Activated CD4-positive, alpha-beta T cell treated with anti-CD3 and anti-CD28 coated beads, Interleukin-2, amount 50 U/mL, for 1 hour (primary cell): ENCODE measurements at regions not wholly inside any gene's neighbourhood (a gene's known extent, or its start where the extent isn't known, plus 50 kb on each side); places are given as distances from the start of the nearest gene placed in this dataset.
"Not testable (repeated sequence)": the region's sequence is repeated elsewhere in the genome, so short reads cannot be mapped to it uniquely, and the experiment has no call there.

ENCODE experiments used
- DNase-seq: peaks from one replicate; pipeline ENCODE4 v3.0.0-alpha.2; 2020

DNA sequence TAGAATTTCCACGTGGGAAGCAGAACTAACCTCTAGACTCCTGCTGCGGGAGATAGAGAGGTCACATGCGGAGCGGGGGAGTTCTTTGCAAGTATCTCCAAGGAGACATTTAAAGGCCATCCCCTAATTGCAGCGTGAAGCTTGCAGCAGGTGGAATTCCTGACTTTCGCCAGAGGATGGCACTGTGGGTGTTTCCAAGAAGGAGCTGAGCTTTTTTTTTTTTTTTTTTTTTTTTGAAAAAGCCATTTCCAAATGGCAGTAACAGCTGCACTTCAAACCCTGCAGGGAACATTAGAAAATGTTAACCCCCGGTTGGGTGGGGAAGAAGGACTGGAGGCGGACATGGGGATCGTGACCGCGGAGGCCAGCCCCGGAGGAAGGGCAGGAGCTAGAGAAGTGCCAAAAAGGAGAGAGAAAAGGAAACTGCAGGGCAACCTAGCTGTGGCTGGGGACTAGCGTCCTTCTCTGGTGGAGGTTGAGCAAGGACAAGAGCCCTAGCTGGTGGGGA is 487.7 kb downstream of the TYW1 start:
- no peak for DNase-seq

DNA sequence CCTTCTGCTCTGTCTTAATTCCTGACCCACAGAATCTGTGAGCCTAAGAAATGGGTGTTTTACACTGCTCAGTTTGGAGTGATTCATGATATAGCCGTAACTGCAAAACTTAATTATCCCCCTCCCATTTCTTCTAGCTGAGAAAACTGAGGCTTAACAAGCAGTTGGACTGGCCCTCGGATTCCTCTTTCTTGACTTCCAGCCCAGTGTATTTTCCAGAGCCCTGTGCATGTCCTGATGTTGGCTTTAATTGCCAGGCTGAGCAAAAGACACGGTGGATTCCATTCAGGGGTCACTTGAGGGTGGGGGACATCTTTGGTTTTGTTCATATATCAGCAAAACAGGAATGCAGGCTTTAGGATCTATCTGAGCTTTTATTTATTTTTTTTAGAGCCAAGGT is 489.8 kb downstream of the TYW1 start:
- no peak for DNase-seq

DNA sequence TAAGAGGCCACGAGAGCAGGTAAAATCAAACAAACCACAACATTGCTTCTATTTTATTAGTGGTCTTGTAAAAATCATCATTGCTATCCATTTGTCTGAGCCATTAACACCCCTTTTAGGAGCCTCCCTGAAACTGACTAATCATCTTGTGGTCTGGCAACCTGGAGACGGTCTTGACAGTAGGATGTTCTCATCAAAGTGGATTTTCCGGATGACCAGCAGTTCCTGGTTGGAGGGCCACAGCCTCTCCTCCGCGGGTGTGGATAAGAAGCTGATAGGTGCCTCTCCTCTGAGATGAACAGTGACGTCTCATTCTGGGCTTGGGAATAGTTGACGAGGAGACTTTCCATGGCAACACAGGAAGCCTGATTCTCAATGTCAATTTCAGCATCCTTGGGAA is 490.7 kb downstream of the TYW1 start:
- no peak for DNase-seq

DNA sequence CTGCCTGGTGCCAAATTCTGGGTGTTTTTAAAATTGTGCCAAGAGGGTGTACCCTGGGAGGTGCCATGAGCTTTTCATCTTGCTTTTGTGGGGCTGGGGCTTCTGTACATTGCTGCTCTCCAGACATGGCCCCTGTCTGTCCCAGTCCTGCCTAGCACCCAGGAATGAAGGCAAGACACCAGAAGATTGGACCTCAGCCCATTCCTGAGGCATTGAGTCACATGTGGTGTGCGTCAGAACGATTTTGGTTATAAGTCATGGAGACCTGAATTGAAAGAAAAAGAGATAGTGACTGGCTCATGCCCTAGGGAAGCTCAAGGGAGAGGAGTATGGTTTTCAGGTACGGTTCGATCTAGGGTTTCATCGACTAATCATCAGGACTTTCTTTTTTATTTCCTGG is 493.2 kb downstream of the TYW1 start:
- DNase-seq, result no peak

DNA sequence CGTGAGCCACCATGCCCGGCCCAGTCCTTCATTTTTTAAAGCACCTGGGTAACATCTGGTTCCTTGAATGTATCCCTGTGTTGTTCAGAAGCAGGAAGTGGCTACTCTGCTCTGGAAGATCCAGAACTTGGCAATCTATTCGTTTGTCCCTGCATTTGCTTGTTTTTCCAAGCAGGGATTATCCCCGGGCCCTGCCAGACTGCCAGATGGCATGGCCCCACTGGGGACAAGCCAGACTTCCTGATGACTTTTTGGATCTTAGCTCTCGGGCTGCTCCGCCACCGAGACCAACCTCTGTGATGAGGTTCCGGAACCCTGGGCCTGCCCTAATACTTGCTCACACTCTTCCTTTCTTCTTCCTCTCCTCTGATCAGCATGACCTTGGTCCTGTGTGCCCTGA is 496.7 kb downstream of the TYW1 start:
- no peak for DNase-seq

DNA sequence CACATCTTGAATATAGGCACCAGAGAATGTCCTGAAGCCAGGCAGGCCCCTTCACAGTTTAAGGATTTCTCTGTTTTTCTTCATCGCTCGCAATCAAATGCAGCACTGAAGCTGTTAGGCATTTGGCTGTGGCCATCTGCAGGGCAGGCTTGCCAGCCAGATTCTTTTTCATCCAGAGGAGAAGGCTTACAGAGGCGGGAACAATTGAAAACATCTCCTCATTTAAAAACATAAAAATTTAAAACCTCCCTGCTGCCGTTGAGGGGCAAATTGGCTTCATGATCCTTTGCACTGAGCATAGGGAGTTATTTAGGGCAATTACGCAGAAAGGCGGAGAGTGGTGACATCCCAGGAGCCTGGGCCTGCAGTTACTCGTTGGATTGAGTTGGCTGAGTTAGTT is 500.0 kb downstream of the TYW1 start:
- DNase-seq, result no peak

DNA sequence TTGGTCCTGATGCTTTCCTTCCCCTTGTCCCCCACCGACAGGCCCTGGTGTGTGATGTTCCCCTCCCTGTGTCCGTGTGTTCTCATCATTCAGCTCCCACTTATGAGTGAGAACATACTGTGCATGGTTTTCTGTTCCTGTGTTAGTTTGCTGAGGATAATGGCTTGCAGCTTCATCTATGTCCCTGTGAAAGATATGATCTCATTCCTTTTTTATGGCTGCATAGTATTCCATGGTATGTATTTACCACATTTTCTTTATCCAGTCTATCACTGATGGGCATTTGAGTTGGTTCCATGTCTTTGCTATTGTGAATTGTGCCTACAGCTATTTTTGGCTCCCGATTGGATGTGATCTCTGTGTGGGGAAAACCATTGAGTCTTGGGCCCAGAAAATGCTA is 501.3 kb downstream of the TYW1 start:
- DNase-seq, result not testable (repeated sequence)

DNA sequence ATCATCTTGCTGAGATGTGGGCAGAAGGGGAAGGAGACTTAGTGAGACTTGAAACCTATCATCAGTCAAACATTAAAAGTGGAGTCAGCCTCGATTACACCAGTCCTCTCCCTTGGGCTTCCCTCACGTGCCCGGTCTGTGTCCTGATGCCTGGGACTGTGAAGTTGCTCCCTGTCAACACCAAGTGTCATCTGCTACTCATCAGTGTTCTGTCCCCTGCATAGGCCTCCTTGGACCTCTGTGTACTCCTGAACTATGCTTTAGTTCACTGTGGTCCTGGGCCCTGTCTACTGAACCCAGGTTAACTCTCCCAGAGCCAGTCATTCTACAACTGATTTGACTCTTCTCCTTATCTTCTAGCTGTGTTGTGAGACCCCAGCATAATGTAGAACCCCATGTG is 506.3 kb downstream of the TYW1 start:
- DNase-seq, result no peak

DNA sequence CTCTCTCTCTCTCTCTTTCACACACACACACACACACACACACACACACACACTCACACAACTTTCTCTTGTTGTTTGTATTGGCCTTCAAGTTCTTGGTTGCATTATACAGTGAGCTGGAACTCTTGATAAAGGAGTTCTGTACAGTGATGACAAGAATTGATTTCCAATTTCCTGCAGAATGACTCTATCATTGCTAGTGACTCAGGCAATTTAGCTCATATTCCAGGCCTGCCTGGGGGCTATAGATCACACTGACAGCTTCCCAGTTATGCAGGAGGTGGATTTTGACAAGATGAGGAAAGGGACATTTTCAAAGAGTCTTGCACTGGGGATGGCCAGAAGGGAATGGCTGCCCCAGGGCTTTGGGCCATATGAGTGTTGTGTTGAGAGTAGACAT is 508.8 kb downstream of the TYW1 start:
- no peak for DNase-seq

DNA sequence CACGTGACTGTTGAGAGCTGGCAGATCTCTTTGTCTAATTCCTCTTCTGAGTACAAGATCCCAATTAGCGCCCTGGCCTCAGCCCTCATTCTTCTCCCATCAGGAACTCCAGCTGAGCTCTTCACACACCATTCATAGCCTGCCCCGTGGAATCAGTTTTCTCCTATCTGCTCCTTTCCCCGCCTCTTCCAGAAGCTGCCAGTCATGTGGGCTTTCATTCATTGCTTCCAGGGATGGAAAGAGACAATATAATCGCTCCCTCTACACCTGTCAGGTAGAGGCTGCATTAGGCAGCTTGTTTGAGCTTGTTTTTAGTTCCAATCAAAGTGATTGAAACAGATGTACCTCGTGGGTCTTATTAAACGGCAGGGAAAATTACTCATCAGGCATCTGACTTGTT is 515.8 kb downstream of the TYW1 start:
- DNase-seq, result no peak

DNA sequence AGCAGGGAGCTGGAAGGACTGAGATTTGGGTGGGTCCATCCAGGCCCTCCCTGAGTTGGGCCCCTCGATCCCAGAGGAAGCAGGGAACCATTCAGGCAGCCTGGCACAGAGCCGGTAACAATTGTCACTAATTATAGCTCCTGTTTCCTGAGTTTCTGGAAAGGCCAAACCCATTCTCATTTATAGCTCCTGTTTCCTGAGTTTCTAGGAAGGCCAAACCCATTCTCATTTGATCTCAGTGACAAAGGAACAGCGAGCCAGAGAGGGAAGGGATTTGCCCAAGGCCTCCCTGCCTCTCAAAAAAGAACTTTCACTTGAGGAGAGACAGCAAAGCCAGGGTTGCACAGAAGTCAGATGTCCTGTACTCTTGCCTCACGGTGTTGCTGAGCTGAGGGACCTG is 521.9 kb downstream of the TYW1 start:
- DNase-seq, result no peak

DNA sequence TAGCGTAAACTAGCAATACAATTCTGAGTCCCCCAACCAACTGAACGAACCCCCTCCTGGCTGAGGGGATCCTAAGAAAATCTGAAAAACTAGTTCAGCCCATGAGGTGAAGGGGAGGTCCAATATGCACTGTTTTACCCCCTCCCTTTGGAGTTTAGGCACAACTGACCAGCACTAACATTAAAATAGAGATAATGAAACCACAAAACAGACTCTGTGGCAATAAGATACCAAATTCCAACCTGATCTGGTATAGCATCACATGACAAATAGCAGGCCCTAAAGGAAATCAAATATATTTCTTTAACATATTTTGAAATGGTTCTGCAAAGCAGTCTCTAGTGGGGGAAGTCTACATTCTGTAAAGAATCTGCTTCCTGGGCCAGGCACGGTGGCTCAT is 522.5 kb downstream of the TYW1 start:
- no peak for DNase-seq

DNA sequence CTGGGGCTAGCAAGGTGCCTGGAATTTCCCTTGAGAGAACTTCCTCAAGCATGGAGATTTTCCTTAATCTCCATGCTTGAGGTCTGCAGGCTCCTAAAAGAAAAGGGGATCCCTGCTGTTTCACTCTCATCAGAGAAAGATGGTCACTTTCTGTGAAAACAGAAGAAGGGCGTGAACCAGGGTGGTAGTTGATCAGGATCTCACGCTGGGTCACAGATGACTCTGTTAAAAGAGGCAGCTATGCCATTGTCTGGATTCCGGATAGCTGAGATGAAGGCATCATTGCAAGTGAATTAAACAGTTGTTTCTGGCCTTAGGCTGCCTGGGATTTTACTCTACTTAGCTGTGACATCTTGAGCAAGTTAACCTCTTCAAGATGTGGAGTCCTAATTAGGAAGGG is 525.9 kb downstream of the TYW1 start:
- no peak for DNase-seq

DNA sequence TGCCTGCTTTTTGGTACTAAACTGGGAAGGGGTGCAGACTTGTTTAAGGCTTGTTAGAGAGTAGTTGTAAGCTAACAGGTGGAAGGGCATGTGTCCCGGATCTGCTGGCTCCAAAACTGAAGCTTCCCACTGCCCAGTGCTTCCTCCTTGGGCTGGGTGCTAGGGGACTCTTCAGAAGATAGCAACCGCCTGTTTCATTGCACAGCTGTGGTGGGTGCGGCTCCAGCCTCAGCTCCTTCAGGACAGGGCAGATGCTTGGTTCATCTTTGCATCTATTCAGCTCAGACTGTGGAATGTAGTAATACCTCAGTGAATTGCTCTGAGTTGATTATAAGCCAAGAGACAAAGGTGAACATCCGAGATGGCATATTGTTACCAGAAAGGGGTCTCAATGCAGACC is 527.1 kb downstream of the TYW1 start:
- DNase-seq, result no peak

DNA sequence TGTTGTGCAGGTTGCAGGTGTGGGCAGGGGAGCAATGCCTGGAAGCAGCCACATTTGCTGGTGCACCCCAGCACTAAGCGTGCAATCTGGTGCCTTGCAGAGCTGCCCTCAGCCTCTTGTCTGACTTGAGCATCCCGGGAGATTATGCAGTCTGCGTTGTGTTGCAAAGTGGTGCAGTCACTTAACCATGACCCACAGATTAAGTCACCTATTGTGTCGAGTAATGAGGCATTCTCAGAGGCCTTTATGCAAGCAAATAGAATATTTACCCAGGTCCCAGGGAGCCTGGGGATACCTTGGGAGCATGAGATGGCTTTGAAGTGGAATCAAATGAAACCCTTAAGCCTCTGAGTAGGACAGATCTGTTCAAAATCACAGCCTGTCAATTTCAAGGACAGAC is 529.0 kb downstream of the TYW1 start:
- no peak for DNase-seq

DNA sequence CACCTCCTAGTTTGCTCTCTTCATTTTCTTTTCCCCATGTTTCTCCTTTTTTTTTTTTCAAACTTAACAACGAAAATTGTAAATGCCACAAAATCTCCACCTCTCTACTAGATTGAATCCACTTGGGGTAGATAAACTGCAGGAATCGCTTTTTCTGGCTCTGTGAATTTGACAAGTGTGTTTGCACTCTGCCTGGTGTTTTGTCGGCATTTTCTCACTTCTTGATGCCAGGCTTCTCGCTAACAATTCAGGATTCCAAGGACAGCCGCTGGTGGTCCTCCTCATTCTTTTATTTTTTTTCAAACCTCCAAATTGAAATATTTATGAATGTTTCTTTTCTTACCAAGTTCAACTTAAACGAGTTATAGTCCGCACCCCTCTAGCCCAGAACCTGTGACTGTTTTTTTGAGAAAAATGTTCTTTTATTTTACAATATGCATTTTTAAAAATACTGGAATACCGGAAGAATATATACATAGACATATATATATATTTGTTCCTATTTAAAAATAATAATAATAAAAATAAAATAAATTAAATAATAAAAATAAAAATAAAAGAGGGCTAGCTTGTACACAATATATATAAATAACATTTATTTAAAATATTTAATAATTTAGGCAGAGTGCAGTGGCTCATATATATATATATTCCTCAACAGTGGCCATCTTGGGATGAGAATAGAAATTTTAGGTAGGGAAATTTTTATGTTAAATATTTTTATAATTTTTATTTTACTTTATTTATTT is 538.8 kb downstream of the TYW1 start:
- no peak for DNase-seq

DNA sequence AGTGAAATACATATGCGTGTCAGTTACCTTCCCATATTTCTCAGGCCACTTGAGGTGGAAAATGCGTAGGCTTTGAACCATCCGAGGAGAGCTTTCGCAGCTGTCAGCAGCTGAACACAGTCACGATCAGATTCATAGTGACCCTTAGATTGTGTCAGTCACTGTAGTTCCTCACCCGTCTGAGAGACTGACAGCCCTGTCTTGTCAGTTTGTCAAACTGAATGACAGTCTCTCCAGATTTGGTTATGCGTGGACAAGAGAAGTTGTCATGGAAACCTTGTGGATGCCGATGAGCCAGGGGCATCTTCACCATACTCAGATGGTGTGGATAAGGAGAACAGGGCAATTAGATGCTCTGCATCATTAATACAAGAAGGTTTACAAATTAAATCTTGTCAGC is 546.3 kb downstream of the TYW1 start:
- DNase-seq, result no peak

DNA sequence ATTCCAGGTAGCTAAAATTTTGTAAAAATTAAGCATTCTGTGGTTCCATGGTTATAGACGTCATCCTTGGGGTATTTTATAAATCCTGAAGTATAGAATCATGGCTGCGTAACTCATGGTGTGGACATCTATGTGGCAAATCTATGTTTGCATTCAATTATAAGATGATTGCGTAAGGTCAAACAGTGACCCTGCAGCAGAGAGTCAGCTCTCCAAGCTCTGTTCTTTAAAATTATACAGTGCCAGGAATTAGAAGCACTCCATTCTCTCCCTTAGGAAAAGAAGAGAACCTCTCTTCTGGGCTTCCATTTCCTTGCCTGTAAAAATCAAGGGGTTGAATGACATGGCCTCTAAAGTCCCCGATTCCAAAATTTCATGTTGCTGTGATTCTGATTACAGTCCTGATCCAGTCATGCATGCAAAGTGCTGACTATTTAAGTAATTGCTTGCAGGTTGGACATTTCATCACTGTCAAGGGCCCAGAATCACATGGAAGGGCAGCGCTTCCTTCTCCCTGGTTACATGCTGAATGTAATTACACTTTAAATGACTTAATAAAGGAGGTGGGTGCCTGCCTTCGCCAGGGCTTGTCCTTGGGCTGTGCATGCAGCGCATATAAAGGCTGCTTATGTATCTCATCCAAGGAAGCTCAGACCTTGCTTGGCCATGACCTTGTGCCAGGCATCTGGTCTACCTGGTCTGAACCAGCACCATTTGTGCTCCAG is 550.7 kb downstream of the TYW1 start:
- DNase-seq, result no peak

DNA sequence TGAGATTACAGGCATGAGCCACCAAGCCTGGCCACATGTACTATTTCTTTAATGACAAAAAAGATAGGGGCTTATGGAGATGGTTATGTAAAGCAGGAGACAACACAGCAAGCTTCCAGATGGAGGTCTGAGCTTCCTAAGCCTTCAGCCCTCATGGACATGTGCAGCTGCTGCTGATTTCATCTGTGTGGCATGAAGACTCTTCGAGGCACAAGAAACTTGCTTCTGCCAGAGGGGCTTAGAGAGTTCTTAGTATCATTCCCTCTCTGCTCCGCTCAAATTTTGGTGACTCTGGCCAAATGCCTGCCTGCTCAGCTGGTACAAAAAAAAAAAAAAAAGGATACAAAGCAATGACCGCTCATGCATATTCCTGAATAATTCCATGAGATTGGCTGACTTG is 552.5 kb downstream of the TYW1 start:
- no peak for DNase-seq

DNA sequence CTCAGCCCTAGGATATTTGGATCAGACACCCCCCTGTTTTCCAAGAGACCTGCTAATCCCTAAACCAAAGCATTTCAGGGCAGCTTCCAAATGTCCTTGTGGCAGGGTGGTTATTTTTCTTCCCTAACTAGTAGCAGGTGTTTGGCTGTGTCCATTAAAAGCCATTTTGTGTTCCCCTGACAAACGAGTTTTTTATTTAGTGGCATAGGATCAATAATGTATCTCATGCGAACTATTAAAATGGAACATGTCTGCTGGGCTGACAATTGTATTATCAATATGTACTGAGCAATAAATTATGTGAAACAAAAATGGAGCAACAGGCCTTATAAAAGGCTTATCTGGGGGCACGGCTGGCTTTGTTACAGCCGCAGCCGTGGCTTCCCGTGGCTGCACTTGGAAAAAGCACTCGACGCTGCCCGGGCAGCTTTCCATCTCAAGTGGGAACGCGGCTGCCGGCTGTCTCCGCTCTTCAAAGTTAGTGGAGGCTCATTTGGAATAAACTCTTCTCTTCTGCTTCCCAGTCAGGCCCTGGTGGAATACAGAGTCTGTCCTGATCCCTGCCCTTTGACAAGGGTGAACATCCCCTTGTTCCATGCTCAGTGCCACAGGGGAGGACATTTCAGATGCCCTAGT is 554.3 kb downstream of the TYW1 start:
- DNase-seq, result no peak

DNA sequence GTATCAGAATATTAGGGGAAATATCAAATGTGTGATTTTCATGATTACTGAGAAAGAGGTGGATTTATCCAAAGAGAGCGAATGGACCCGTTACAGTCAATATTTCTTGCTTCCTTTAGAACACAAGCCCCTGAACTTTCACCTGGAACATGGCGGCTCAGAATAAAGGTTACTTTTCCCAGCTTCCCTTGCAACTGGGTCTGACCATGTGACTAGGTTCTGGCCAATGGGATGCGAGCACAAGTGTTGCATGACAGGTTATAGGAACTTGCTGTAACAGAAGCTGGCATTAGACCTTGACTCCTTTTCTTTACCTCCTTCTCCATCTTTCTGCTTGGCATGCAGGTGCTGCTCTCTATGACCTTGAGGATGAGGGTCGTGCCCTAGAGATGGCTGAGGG is 556.1 kb downstream of the TYW1 start:
- DNase-seq, result no peak

DNA sequence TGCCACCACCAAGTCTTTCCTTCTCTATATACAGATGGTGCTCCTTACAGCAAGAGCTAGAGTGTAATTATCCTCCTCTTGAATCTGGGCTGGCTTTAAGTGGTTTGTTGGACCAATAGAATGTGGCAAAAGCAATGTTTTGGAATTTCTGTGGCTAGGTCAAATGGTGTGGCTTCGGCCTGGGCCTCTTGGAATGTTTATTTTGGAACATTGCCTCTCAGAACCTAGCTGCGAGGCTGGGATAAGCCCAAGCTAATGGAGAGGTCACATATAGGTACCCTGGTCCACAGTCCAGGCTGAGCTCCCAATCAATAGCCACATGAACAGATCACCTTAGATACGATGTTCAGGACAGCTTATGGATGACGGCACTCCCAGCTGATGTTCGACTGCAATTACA is 556.7 kb downstream of the TYW1 start:
- DNase-seq, result no peak

DNA sequence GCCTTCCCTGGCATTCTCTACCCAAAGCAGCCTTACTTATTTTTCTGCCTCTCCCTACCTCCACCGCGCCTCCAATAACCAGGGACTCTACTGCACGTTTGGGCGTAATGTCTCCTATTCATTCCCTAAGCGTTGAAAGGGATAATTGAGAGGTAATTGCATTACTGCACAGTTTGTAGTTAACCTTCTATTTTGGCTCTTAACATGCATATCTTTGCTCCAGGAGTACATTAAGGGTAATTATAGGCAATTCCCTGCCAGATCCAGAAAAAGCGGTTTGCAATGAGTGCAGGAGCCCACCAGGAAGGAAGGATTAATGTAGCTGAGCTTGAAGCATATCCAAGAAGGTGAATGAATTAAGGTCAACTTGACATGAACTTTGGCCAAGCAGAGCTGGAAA is 558.4 kb downstream of the TYW1 start:
- no peak for DNase-seq

DNA sequence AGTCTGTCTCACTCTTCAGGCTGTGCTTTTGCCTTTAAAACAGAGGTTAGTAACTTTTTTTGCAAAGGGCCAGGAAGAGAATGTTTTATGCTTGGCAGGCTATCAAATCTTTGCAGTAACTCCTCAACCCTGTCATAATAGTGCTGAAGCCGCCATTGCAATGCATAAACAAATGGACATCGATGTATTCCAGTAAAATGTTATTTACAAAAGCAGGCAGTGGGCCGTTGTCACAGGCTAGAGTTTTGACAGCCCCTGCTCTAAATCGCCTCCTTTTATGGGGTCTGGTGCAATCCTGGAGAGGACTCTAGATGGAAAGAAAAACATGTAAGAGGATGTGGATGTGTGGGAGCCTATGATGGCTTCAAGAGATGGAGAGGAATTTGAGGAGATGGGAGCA is 568.3 kb downstream of the TYW1 start:
- DNase-seq, result no peak
